GM18498 (cell line): ENCODE measurements at regions not wholly inside any gene's neighbourhood (a gene's known extent, or its start where the extent isn't known, plus 50 kb on each side); places are given as distances from the start of the nearest gene placed in this dataset.

Source experiments
- ATAC-seq: cut with Tn5 transposase; IDR thresholded peaks from one replicate; pipeline ENCODE4 v1.9.1; 2021; ENCODE audit warnings: mild to moderate bottlenecking, moderate library complexity; ENCODE audit not compliant: unreplicated experiment

- no peak for ATAC-seq
Measured at GRCh38 chr5:145708169-145708568, 127.0 kb downstream of the PRELID2 start.

GRCh38 chr5:145704724-145705123 is 130.4 kb downstream of the PRELID2 start:
- ATAC-seq, result no peak

GRCh38 chr5:145703856-145704255 is 131.3 kb downstream of the PRELID2 start:
- ATAC-seq, result no peak

- no peak for ATAC-seq
Measured at GRCh38 chr5:145701404-145701803, 133.7 kb downstream of the PRELID2 start.

GRCh38 chr5:145699846-145700245 is 135.3 kb downstream of the PRELID2 start:
- ATAC-seq, result no peak

- peak; percentile 87 for ATAC-seq
Measured at GRCh38 chr5:145697251-145697990, 137.7 kb downstream of the PRELID2 start.

GRCh38 chr5:145689235-145689634 is 145.9 kb downstream of the PRELID2 start:
- peak; percentile 94 for ATAC-seq

- no peak for ATAC-seq
Measured at GRCh38 chr5:145687943-145688342, 147.2 kb downstream of the PRELID2 start.

- no peak for ATAC-seq
Measured at GRCh38 chr5:145685417-145685816, 149.7 kb downstream of the PRELID2 start.

- no peak for ATAC-seq
Measured at GRCh38 chr5:145683431-145683830, 151.7 kb downstream of the PRELID2 start.

- no peak for ATAC-seq
Measured at GRCh38 chr5:145682197-145682899, 152.8 kb downstream of the PRELID2 start.

- ATAC-seq, result peak; percentile 99
Measured at GRCh38 chr5:145681686-145682085, 153.5 kb downstream of the PRELID2 start.

- no peak for ATAC-seq
Measured at GRCh38 chr5:145681216-145681615, 153.9 kb downstream of the PRELID2 start.

GRCh38 chr5:145680767-145681166 is 154.4 kb downstream of the PRELID2 start:
- ATAC-seq, result no peak

GRCh38 chr5:145680169-145680568 is 155.0 kb downstream of the PRELID2 start:
- ATAC-seq, result no peak

- no peak for ATAC-seq
Measured at GRCh38 chr5:145678255-145678654, 156.9 kb downstream of the PRELID2 start.

- ATAC-seq, result no peak
Measured at GRCh38 chr5:145673786-145674185, 161.4 kb downstream of the PRELID2 start.

- no peak for ATAC-seq
Measured at GRCh38 chr5:145668714-145669113, 166.4 kb downstream of the PRELID2 start.

GRCh38 chr5:145667742-145668141 is 167.4 kb downstream of the PRELID2 start:
- ATAC-seq, result no peak

GRCh38 chr5:145666591-145666990 is 168.6 kb downstream of the PRELID2 start:
- no peak for ATAC-seq

GRCh38 chr5:145661737-145662485 is 173.2 kb downstream of the PRELID2 start:
- ATAC-seq, result no peak
